NCI-H128 (cell line): ENCODE measurements at regions not wholly inside any gene's neighbourhood (a gene's known extent, or its start where the extent isn't known, plus 50 kb on each side); places are given as distances from the start of the nearest gene placed in this dataset.

Experiments
- DNase-seq: peaks from one replicate; lab custom pipeline; 2025; ENCODE audit not compliant: unreplicated experiment; lab: John Stamatoyannopoulos, UW

GRCh38 chr22:47629791-47630655 lies 867.6 kb downstream of the TBC1D22A start:
- DNase-seq, result no peak

GRCh38 chr22:47629273-47629711 lies 866.8 kb downstream of the TBC1D22A start:
- DNase-seq, result no peak

GRCh38 chr22:47628477-47629272 lies 866.2 kb downstream of the TBC1D22A start:
- DNase-seq, result no peak

- no peak for DNase-seq
Observed at GRCh38 chr22:47627556-47628253, 865.3 kb downstream of the TBC1D22A start.

- no peak for DNase-seq
Observed at GRCh38 chr22:47626428-47627390, 864.3 kb downstream of the TBC1D22A start.

GRCh38 chr22:47625531-47626427 lies 863.3 kb downstream of the TBC1D22A start:
- no peak for DNase-seq

GRCh38 chr22:47625013-47625385 lies 862.5 kb downstream of the TBC1D22A start:
- DNase-seq, result no peak

- DNase-seq, result no peak
Observed at GRCh38 chr22:47624252-47625012, 862.0 kb downstream of the TBC1D22A start.

- no peak for DNase-seq
Observed at GRCh38 chr22:47623763-47624148, 861.3 kb downstream of the TBC1D22A start.

- DNase-seq, result no peak
Observed at GRCh38 chr22:47623066-47623762, 860.8 kb downstream of the TBC1D22A start.

- DNase-seq, result no peak
Observed at GRCh38 chr22:47622541-47622940, 860.1 kb downstream of the TBC1D22A start.

- DNase-seq, result no peak
Observed at GRCh38 chr22:47621253-47621652, 858.8 kb downstream of the TBC1D22A start.

GRCh38 chr22:47620391-47620790 lies 857.9 kb downstream of the TBC1D22A start:
- DNase-seq, result no peak

GRCh38 chr22:47619631-47620030 lies 857.2 kb downstream of the TBC1D22A start:
- DNase-seq, result no peak

- DNase-seq, result no peak
Observed at GRCh38 chr22:47618180-47619010, 855.9 kb downstream of the TBC1D22A start.

- DNase-seq, result no peak
Observed at GRCh38 chr22:47617186-47617585, 854.7 kb downstream of the TBC1D22A start.

- no peak for DNase-seq
Observed at GRCh38 chr22:47616396-47617020, 854.1 kb downstream of the TBC1D22A start.
